Thoracic aorta (tissue), 2 donors: ENCODE measurements at regions not wholly inside any gene's neighbourhood (a gene's known extent, or its start where the extent isn't known, plus 50 kb on each side); places are given as distances from the start of the nearest gene placed in this dataset.

Experiments
- ATAC-seq: fragments of 150-250 bp; one replicate; pipeline ENCODE4 v1.8.0; 2017; ENCODE audit warnings: low read depth; ENCODE audit not compliant: insufficient number of reproducible peaks, low FRiP score
- DNase-seq: peaks from one replicate; pipeline ENCODE4 v3.0.0-alpha.2; 2020; ENCODE audit warnings: low spot score
- H3K27ac ChIP-seq, 2 donors: fragments of 200-600 bp; sonication (generic); 1 replicate in 1 of 2; 2 replicates in 1 of 2; pipeline ENCODE4 v1.5.1; 2016; ENCODE audit warnings: mild to moderate bottlenecking in 2 of 2, moderate library complexity in 2 of 2
- H3K27me3 ChIP-seq: fragments of 200-600 bp; sonication (generic); replicated peaks from 2 replicates; pipeline ENCODE4 v1.6.0; 2016; ENCODE audit warnings: mild to moderate bottlenecking; ENCODE audit not compliant: insufficient read depth
- H3K36me3 ChIP-seq: fragments of 200-600 bp; sonication (generic); one replicate; pipeline ENCODE4 v1.5.1; 2016
- H3K4me1 ChIP-seq, 2 donors: fragments of 200-600 bp; sonication (generic); 1 replicate in 1 of 2; 2 replicates in 1 of 2; pipeline versions ENCODE4 v1.5.1 to v1.6.0; 2016; ENCODE audit warnings: low read depth in 2 of 2, mild to moderate bottlenecking in 1 of 2; ENCODE audit not compliant: control insufficient read depth in 1 of 2
- H3K4me3 ChIP-seq: fragments of 200-600 bp; sonication (generic); 2 replicates; pipeline ENCODE4 v1.5.1; 2016; ENCODE audit warnings: mild to moderate bottlenecking
- H3K9me3 ChIP-seq: fragments of 200-600 bp; sonication (generic); 2 replicates; pipeline ENCODE4 v1.5.1; 2016
- CTCF ChIP-seq: fragments of 200-600 bp; sonication (generic); IDR thresholded peaks from one replicate; pipeline ENCODE4 v1.5.1; 2019; ENCODE audit warnings: antibody characterized with exemption

GRCh38 chr10:29950391-29950790, 109.0 kb downstream of the JCAD start:
- ATAC-seq (no peak), DNase-seq (no peak)
- no peak overlapping the region for H3K4me3 ChIP-seq
- H3K9me3 ChIP-seq, result no peaks in the 10 kb centered on the region
- TF ChIP-seq CTCF, result no peak
- no peaks in the 10 kb centered on the region for H3K27me3 ChIP-seq
- peaks cover 28 to 67% of the 10 kb centered on the region in 2 donors for H3K4me1 ChIP-seq
- no peaks in the 10 kb centered on the region for H3K36me3 ChIP-seq
- H3K27ac ChIP-seq, result peak overlapping the region; percentile 95 to 98

- no peak overlapping the region for H3K4me3 ChIP-seq
- H3K27me3 ChIP-seq, result no peaks in the 10 kb centered on the region
- no peak for DNase-seq
- no peak for ATAC-seq
- peak overlapping the region; percentile 95 to 98 for H3K27ac ChIP-seq
- no peaks in the 10 kb centered on the region for H3K36me3 ChIP-seq
- H3K4me1 ChIP-seq, result peaks cover 28 to 68% of the 10 kb centered on the region in 2 donors
- TF ChIP-seq CTCF, result no peak
- H3K9me3 ChIP-seq, result no peaks in the 10 kb centered on the region
Observed at GRCh38 chr10:29949411-29950011, 109.9 kb downstream of the JCAD start.

- no peak for TF ChIP-seq CTCF
- peak overlapping the region; percentile 95 to 98 for H3K27ac ChIP-seq
- no peaks in the 10 kb centered on the region for H3K36me3 ChIP-seq
- no peaks in the 10 kb centered on the region for H3K27me3 ChIP-seq
- no peak overlapping the region for H3K4me3 ChIP-seq
- H3K4me1 ChIP-seq, result peaks cover 28 to 68% of the 10 kb centered on the region in 2 donors
- no peak for DNase-seq
- no peaks in the 10 kb centered on the region for H3K9me3 ChIP-seq
- no peak for ATAC-seq
Observed at GRCh38 chr10:29948881-29949355, 110.5 kb downstream of the JCAD start.

GRCh38 chr10:29947701-29948060, 111.7 kb downstream of the JCAD start:
- Histone ChIP-seq H3K4me3 (peak overlapping the region; percentile 56), H3K36me3 (no peaks in the 10 kb centered on the region), H3K27me3 (no peaks in the 10 kb centered on the region), H3K9me3 (no peaks in the 10 kb centered on the region), H3K27ac (peak overlapping the region; percentile 95 to 98), H3K4me1 (peaks cover 28 to 68% of the 10 kb centered on the region in 2 donors)
- ATAC-seq (no peak), DNase-seq (no peak)
- no peak for TF ChIP-seq CTCF

- TF ChIP-seq CTCF, result no peak
- H3K36me3 ChIP-seq, result no peaks in the 10 kb centered on the region
- ATAC-seq, result peak; percentile 88
Observed at GRCh38 chr10:29946953-29947700, 112.3 kb downstream of the JCAD start.

More at GRCh38 chr10:29946953-29947700, 112.3 kb downstream of the JCAD start:
- H3K9me3 ChIP-seq, result no peaks in the 10 kb centered on the region
- H3K4me1 ChIP-seq, result peaks cover 28 to 68% of the 10 kb centered on the region in 2 donors
- no peaks in the 10 kb centered on the region for H3K27me3 ChIP-seq
- peak overlapping the region; percentile 95 to 98 for H3K27ac ChIP-seq
- peak; percentile 62 for DNase-seq
- H3K4me3 ChIP-seq, result peak overlapping the region; percentile 56
